CD4-positive, CD25-positive, alpha-beta regulatory T cell (primary cell): ENCODE measurements at regions not wholly inside any gene's neighbourhood (a gene's known extent, or its start where the extent isn't known, plus 50 kb on each side); places are given as distances from the start of the nearest gene placed in this dataset.
A peak's percentile ranks its signal among the peaks of the same experiment; 100 is the strongest.
"Not testable (repeated sequence)": the region's sequence is repeated elsewhere in the genome, so short reads cannot be mapped to it uniquely, and the experiment has no call there.

ENCODE experiments used
- ATAC-seq, 2 donors: fragments of 150-1000 bp; cut with Tn5 transposase; one replicate each; pipeline ENCODE4 v1.10.0; 2021; ENCODE audit warnings: low read depth in 2 of 2, moderate number of reproducible peaks in 2 of 2, moderate library complexity in 1 of 2
- DNase-seq, 3 donors: peaks; one replicate each; pipeline versions ENCODE4 v3.0.0 to v3.0.0-alpha.2; 2012 to 2022; ENCODE audit warnings: mixed read lengths in 1 of 3
- H3K27ac ChIP-seq: one replicate; pipeline ENCODE4 v1.7.0; 2013; ENCODE audit warnings: mild to moderate bottlenecking, low read length; ENCODE audit not compliant: insufficient read depth, poor library complexity, severe bottlenecking
- H3K27me3 ChIP-seq: one replicate; pipeline ENCODE4 v1.7.0; 2013; ENCODE audit warnings: low read length; ENCODE audit not compliant: control insufficient read depth, insufficient read depth
- H3K36me3 ChIP-seq: one replicate; pipeline ENCODE4 v1.7.0; 2013; ENCODE audit warnings: mild to moderate bottlenecking, low read length, moderate library complexity; ENCODE audit not compliant: control insufficient read depth, insufficient read depth
- H3K4me1 ChIP-seq: 2 replicates; pipeline ENCODE4 v1.7.0; 2013; ENCODE audit warnings: mild to moderate bottlenecking, low read length; ENCODE audit not compliant: insufficient read depth, control insufficient read depth, poor library complexity, severe bottlenecking
- H3K4me3 ChIP-seq: one replicate; pipeline ENCODE4 v1.7.0; 2013; ENCODE audit warnings: low read depth, mild to moderate bottlenecking, low read length, moderate library complexity
- H3K9me3 ChIP-seq, 2 experiments: 1 replicate in 1 of 2; 2 replicates in 1 of 2; pipeline ENCODE4 v1.7.0; 2013; ENCODE audit warnings: low read length in 2 of 2, mild to moderate bottlenecking in 1 of 2, moderate library complexity in 1 of 2; ENCODE audit not compliant: control insufficient read depth in 2 of 2
- H3K27ac Mint-ChIP-seq, 3 donors: one replicate each; pipeline ENCODE4 v1.8.0; 2020 to 2022; ENCODE audit warnings: mild to moderate bottlenecking in 3 of 3, mixed read lengths in 3 of 3, moderate library complexity in 2 of 3
- H3K27me3 Mint-ChIP-seq: one replicate; pipeline ENCODE4 v1.8.0; 2022; ENCODE audit warnings: mild to moderate bottlenecking, mixed read lengths
- H3K36me3 Mint-ChIP-seq: one replicate; pipeline ENCODE4 v1.8.0; 2020; ENCODE audit warnings: mixed read lengths
- H3K4me1 Mint-ChIP-seq, 4 donors: one replicate each; pipeline ENCODE4 v1.8.0; 2020 to 2022; ENCODE audit warnings: mixed read lengths in 4 of 4, mild to moderate bottlenecking in 1 of 4
- H3K4me3 Mint-ChIP-seq, 4 donors: one replicate each; pipeline ENCODE4 v1.8.0; 2020 to 2022; ENCODE audit warnings: mild to moderate bottlenecking in 4 of 4, mixed read lengths in 4 of 4, moderate library complexity in 3 of 4
- H3K9me3 Mint-ChIP-seq, 7 donors: one replicate each; pipeline ENCODE4 v1.8.0; 2020 to 2022; ENCODE audit warnings: mixed read lengths in 7 of 7, mild to moderate bottlenecking in 3 of 7, moderate library complexity in 2 of 7

GRCh38 chr3:177807150-177807875, 610.0 kb upstream of the TBL1XR1 start:
- no peak overlapping the region for H3K27ac ChIP-seq
- H3K27me3 Mint-ChIP-seq = peaks cover 6% of the 10 kb centered on the region
- H3K9me3 ChIP-seq = no peaks in the 10 kb centered on the region
- no peaks in the 10 kb centered on the region for H3K36me3 Mint-ChIP-seq
- H3K27ac Mint-ChIP-seq = no peak overlapping the region
- peaks cover 9 to 21% (median 17%) of the 10 kb centered on the region in 4 donors for H3K4me1 Mint-ChIP-seq
- no peak overlapping the region for H3K4me3 ChIP-seq
- H3K9me3 Mint-ChIP-seq = peaks cover 0 to 2% (median 0%) of the 10 kb centered on the region in 7 donors
- H3K27me3 ChIP-seq = no peaks in the 10 kb centered on the region
- DNase-seq (no peak), ATAC-seq (no peak)
- H3K4me1 ChIP-seq = peaks cover 13% of the 10 kb centered on the region
- no peaks in the 10 kb centered on the region for H3K36me3 ChIP-seq
- H3K4me3 Mint-ChIP-seq = no peak overlapping the region

- not testable (repeated sequence) for H3K27me3 ChIP-seq, DNase-seq, H3K27me3 Mint-ChIP-seq, H3K36me3 ChIP-seq, H3K27ac Mint-ChIP-seq, H3K4me3 ChIP-seq, H3K9me3 Mint-ChIP-seq, H3K9me3 ChIP-seq, H3K4me3 Mint-ChIP-seq, H3K36me3 Mint-ChIP-seq, ATAC-seq, H3K27ac ChIP-seq
- peaks cover 13% of the 10 kb centered on the region for H3K4me1 ChIP-seq
- peaks cover 9 to 21% (median 17%) of the 10 kb centered on the region in 4 donors for H3K4me1 Mint-ChIP-seq
These were observed 611.7 kb upstream of the TBL1XR1 start for GRCh38 chr3:177808928-177809478.

GRCh38 chr3:177810162-177810623, 612.9 kb upstream of the TBL1XR1 start:
- Histone ChIP-seq H3K27ac (peak overlapping the region; percentile 29), H3K4me1 (peaks cover 13% of the 10 kb centered on the region), H3K27me3 (no peaks in the 10 kb centered on the region), H3K9me3 (no peaks in the 10 kb centered on the region), H3K4me3 (peak overlapping the region; percentile 4), H3K36me3 (no peaks in the 10 kb centered on the region)
- Mint-ChIP-seq H3K9me3 (no peaks in the 10 kb centered on the region), H3K4me1 (peaks cover 9 to 21% (median 17%) of the 10 kb centered on the region in 4 donors), H3K27me3 (no peaks in the 10 kb centered on the region), H3K27ac (peak overlapping the region; percentile 23 to 74 (median 26)), H3K36me3 (no peaks in the 10 kb centered on the region), H3K4me3 (peak overlapping the region in 2 of 4 donors; percentile 6 to 9)
- DNase-seq (peak in 2 of 3 donors; percentile 16 to 23), ATAC-seq (peak in 1 of 2 donors; percentile 50)

GRCh38 chr3:177811112-177811511, 613.8 kb upstream of the TBL1XR1 start:
- Histone ChIP-seq H3K36me3 (no peaks in the 10 kb centered on the region), H3K4me1 (peaks cover 13% of the 10 kb centered on the region), H3K4me3 (no peak overlapping the region), H3K9me3 (no peaks in the 10 kb centered on the region), H3K27me3 (no peaks in the 10 kb centered on the region), H3K27ac (no peak overlapping the region)
- Mint-ChIP-seq H3K4me3 (no peak overlapping the region), H3K27ac (peak overlapping the region in 1 of 3 donors; percentile 39), H3K27me3 (no peaks in the 10 kb centered on the region), H3K9me3 (no peaks in the 10 kb centered on the region), H3K4me1 (peaks cover 9 to 21% (median 17%) of the 10 kb centered on the region in 4 donors), H3K36me3 (no peaks in the 10 kb centered on the region)
- no peak for DNase-seq
- ATAC-seq = no peak

- no peak for ATAC-seq
- Mint-ChIP-seq H3K4me1 (peaks cover 9 to 24% (median 17%) of the 10 kb centered on the region in 4 donors), H3K27ac (no peak overlapping the region)
These were observed 614.6 kb upstream of the TBL1XR1 start for GRCh38 chr3:177811835-177812234.

GRCh38 chr3:177812492-177812891, 615.2 kb upstream of the TBL1XR1 start:
- peaks cover 9 to 24% (median 17%) of the 10 kb centered on the region in 4 donors for H3K4me1 Mint-ChIP-seq
- no peaks in the 10 kb centered on the region for H3K9me3 Mint-ChIP-seq
- no peaks in the 10 kb centered on the region for H3K27me3 Mint-ChIP-seq

More at GRCh38 chr3:177811835-177812234, 614.6 kb upstream of the TBL1XR1 start:
- no peak overlapping the region for H3K4me3 ChIP-seq
- no peaks in the 10 kb centered on the region for H3K9me3 Mint-ChIP-seq
- H3K36me3 Mint-ChIP-seq = no peaks in the 10 kb centered on the region
- no peaks in the 10 kb centered on the region for H3K27me3 Mint-ChIP-seq
- no peaks in the 10 kb centered on the region for H3K36me3 ChIP-seq
- no peak for DNase-seq
- H3K4me1 ChIP-seq = peaks cover 13% of the 10 kb centered on the region
- H3K27ac ChIP-seq = no peak overlapping the region
- H3K4me3 Mint-ChIP-seq = no peak overlapping the region
- no peaks in the 10 kb centered on the region for H3K27me3 ChIP-seq
- no peaks in the 10 kb centered on the region for H3K9me3 ChIP-seq

GRCh38 chr3:177813322-177813721, 616.0 kb upstream of the TBL1XR1 start:
- no peak for ATAC-seq
- Mint-ChIP-seq H3K36me3 (no peaks in the 10 kb centered on the region), H3K4me3 (no peak overlapping the region), H3K4me1 (peaks cover 9 to 22% (median 17%) of the 10 kb centered on the region in 4 donors), H3K27ac (no peak overlapping the region), H3K9me3 (peaks cover 0 to 1% (median 0%) of the 10 kb centered on the region in 7 donors), H3K27me3 (no peaks in the 10 kb centered on the region)
- H3K36me3 ChIP-seq = no peaks in the 10 kb centered on the region
- no peak overlapping the region for H3K27ac ChIP-seq
- no peaks in the 10 kb centered on the region for H3K27me3 ChIP-seq
- peaks cover 13% of the 10 kb centered on the region for H3K4me1 ChIP-seq
- no peaks in the 10 kb centered on the region for H3K9me3 ChIP-seq
- no peak for DNase-seq
- H3K4me3 ChIP-seq = no peak overlapping the region

More at GRCh38 chr3:177812492-177812891, 615.2 kb upstream of the TBL1XR1 start:
- Mint-ChIP-seq H3K4me3 (no peak overlapping the region), H3K27ac (no peak overlapping the region), H3K36me3 (no peaks in the 10 kb centered on the region)
- H3K36me3 ChIP-seq = no peaks in the 10 kb centered on the region
- no peak overlapping the region for H3K27ac ChIP-seq
- no peaks in the 10 kb centered on the region for H3K27me3 ChIP-seq
- ATAC-seq = no peak
- no peaks in the 10 kb centered on the region for H3K9me3 ChIP-seq
- DNase-seq = no peak
- H3K4me3 ChIP-seq = no peak overlapping the region
- H3K4me1 ChIP-seq = peaks cover 13% of the 10 kb centered on the region
